ENCODE measurements at regions not wholly inside any gene's neighbourhood (a gene's known extent, or its start where the extent isn't known, plus 50 kb on each side); places are given as distances from the start of the nearest gene placed in this dataset.

DNA sequence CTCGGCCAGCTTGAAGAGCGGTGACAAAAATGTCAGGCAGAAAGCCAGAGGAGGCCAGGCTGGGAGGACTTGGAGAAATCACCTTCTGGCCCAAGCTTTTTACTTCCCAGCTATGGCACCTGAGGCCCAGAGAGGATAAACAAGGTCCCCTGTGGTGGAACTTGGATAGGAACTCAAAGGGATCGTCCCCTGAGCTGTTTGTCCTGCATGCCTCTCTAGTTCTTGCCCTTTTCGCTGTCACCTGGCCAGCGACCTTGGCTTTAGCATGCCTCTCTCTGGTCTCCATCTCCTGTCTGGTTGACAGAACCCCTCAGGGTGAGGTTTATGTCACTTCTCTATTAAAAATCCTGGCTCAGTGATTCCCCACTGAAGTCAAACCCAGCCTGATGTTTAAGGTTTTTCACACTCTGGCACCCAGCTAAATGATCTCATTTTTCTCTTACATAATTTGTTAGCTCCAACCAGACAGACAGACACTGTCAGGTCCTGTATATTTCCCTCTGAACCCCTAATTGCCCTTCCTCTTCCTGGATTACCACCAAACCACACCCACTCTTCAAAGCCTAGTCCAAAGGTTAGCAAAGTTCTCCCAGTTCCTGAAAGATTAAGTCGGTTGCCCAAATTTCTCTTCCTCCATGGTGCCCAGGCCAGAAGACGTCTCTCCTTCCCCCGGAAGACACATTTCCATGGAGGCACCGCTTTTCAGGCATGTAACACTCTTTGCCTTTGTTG lies 169.1 kb downstream of the FAM43A start:
- no peak overlapping the region for H3K27ac ChIP-seq (ENCODE audit: extremely low read length, insufficient read depth, low read length)
- 27% methylated on average over 9 of the region's 9 CpGs for WGBS (ENCODE audit: low lambda C conversion rate)
- no TSS peak for BruUV-seq (replicated peaks)

More for the DNA sequence above, 169.1 kb downstream of the FAM43A start:
- Histone ChIP-seq H3K79me2 (ENCODE audit: insufficient read depth, low read length) (no peaks in the 10 kb centered on the region), H3K4me2 (ENCODE audit: low read depth, low read length) (no peak overlapping the region; the same call in 1 of the 2 replicates), H4K20me1 (ENCODE audit: insufficient read depth, low read length) (no peaks in the 10 kb centered on the region), H3K4me3 (replicated peaks in 1 of 3; ENCODE audit: insufficient read depth in 1 of 3, low read depth in 2 of 3, low read length in 3 of 3) (no peak overlapping the region), H2AFZ (ENCODE audit: low read length) (no peak overlapping the region), H3K9me3 (ENCODE audit: low read length) (no peaks in the 10 kb centered on the region), H3K4me1 (ENCODE audit: insufficient read depth, low read length) (peaks cover 17% of the 10 kb centered on the region), H3K9ac (ENCODE audit: insufficient read depth, low read depth, low read length) (no peak overlapping the region), H3K27me3 (ENCODE audit: control insufficient read depth in 1 of 2, insufficient read depth in 2 of 2, low read length in 2 of 2) (peaks cover 0 to 8% of the 10 kb centered on the region in 2 experiments; a peak in 2 of 5 replicates), H3K36me3 (replicated peaks in 1 of 2; ENCODE audit: control insufficient read depth in 1 of 2, insufficient read depth in 2 of 2, low read length in 2 of 2) (no peaks in the 10 kb centered on the region)
- DNase-seq (ENCODE audit: low spot score) (peak; percentile 13), ATAC-seq (no peak), FAIRE-seq (no peak)
- ChIA-PET CTCF (ENCODE audit: low intra/inter-chr PET ratio, low total read pairs) (no interaction called here), POLR2A (no interaction called here)
- intact Hi-C loops (cut with micrococcal nuclease; ENCODE audit: unreplicated experiment), result no loop called here
- TF ChIP-seq, protein P1, sequence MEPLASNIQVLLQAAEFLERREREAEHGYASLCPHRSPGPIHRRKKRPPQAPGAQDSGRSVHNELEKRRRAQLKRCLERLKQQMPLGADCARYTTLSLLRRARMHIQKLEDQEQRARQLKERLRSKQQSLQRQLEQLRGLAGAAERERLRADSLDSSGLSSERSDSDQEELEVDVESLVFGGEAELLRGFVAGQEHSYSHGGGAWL (CRISPR knock-in tag; IDR thresholded peaks at IDR 0.05), result no peak
- TF ChIP-seq ZNF367 (CRISPR knock-in tag; IDR thresholded peaks at IDR 0.05; ENCODE audit: borderline replicate concordance) (no peak), MIER3 (CRISPR knock-in tag; IDR thresholded peaks at IDR 0.05; ENCODE audit: borderline replicate concordance) (no peak), ZNF446 (CRISPR knock-in tag; IDR thresholded peaks at IDR 0.05) (no peak), ZIK1 (CRISPR knock-in tag; IDR thresholded peaks at IDR 0.05; ENCODE audit: borderline replicate concordance, low read depth) (no peak), ZNF569 (CRISPR knock-in tag; IDR thresholded peaks at IDR 0.05; ENCODE audit: borderline replicate concordance) (no peak), ZNF879 (CRISPR knock-in tag; IDR thresholded peaks at IDR 0.05) (no peak), ELF1 (CRISPR knock-in tag; IDR thresholded peaks at IDR 0.05) (no peak), RBM39 (IDR thresholded peaks at IDR 0.05; ENCODE audit: low read depth, low read length, poor library complexity, severe bottlenecking) (no peak), BCL6 (CRISPR knock-in tag; IDR thresholded peaks at IDR 0.05) (peak; percentile 51; the same call in 1 of the 2 replicates)
- TF ChIP-seq, protein P2, sequence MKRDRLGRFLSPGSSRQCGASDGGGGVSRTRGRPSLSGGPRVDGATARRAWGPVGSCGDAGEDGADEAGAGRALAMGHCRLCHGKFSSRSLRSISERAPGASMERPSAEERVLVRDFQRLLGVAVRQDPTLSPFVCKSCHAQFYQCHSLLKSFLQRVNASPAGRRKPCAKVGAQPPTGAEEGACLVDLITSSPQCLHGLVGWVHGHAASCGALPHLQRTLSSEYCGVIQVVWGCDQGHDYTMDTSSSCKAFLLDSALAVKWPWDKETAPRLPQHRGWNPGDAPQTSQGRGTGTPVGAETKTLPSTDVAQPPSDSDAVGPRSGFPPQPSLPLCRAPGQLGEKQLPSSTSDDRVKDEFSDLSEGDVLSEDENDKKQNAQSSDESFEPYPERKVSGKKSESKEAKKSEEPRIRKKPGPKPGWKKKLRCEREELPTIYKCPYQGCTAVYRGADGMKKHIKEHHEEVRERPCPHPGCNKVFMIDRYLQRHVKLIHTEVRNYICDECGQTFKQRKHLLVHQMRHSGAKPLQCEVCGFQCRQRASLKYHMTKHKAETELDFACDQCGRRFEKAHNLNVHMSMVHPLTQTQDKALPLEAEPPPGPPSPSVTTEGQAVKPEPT (CRISPR knock-in tag; IDR thresholded peaks at IDR 0.05; ENCODE audit: low read depth), result no peak
- TF ChIP-seq, protein P3, sequence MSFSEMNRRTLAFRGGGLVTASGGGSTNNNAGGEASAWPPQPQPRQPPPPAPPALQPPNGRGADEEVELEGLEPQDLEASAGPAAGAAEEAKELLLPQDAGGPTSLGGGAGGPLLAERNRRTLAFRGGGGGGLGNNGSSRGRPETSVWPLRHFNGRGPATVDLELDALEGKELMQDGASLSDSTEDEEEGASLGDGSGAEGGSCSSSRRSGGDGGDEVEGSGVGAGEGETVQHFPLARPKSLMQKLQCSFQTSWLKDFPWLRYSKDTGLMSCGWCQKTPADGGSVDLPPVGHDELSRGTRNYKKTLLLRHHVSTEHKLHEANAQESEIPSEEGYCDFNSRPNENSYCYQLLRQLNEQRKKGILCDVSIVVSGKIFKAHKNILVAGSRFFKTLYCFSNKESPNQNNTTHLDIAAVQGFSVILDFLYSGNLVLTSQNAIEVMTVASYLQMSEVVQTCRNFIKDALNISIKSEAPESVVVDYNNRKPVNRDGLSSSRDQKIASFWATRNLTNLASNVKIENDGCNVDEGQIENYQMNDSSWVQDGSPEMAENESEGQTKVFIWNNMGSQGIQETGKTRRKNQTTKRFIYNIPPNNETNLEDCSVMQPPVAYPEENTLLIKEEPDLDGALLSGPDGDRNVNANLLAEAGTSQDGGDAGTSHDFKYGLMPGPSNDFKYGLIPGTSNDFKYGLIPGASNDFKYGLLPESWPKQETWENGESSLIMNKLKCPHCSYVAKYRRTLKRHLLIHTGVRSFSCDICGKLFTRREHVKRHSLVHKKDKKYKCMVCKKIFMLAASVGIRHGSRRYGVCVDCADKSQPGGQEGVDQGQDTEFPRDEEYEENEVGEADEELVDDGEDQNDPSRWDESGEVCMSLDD (CRISPR knock-in tag; IDR thresholded peaks at IDR 0.05; ENCODE audit: borderline replicate concordance), result peak; percentile 29; the same call in 1 of the 2 replicates
- in situ Hi-C loops (cut with HindIII; ENCODE audit: extremely low pct_ligation_motif_present, low pct_unique_long_range_greater_than_20kb), result no loop called here
